Ovary (tissue), 7 donors: ENCODE measurements at regions not wholly inside any gene's neighbourhood (a gene's known extent, or its start where the extent isn't known, plus 50 kb on each side); places are given as distances from the start of the nearest gene placed in this dataset.

Experiments
- DNase-seq, 5 donors: peaks; one replicate each; pipeline ENCODE4 v3.0.0-alpha.2; 2019 to 2020
- H3K27ac ChIP-seq, 2 donors: fragments of 200-600 bp; one replicate each; pipeline versions ENCODE4 v1.5.1 to v1.8.0; 2019 to 2022
- H3K27me3 ChIP-seq: fragments of 200-600 bp; one replicate; pipeline ENCODE4 v1.8.0; 2022
- H3K36me3 ChIP-seq: fragments of 200-600 bp; sonication (generic); one replicate; pipeline ENCODE4 v1.5.1; 2019
- H3K4me1 ChIP-seq: one replicate; pipeline ENCODE4 v1.8.1; 2013; ENCODE audit warnings: mild to moderate bottlenecking, moderate library complexity; ENCODE audit not compliant: insufficient read depth
- H3K4me3 ChIP-seq: fragments of 200-600 bp; sonication (generic); one replicate; pipeline ENCODE4 v1.5.1; 2017
- H3K9me3 ChIP-seq, 2 donors: fragments of 200-600 bp in 1 of 2; sonication (generic) in 1 of 2; one replicate each; pipeline versions ENCODE4 v1.5.1 to v1.8.1; 2013 to 2019; ENCODE audit warnings: mild to moderate bottlenecking in 1 of 2, moderate library complexity in 1 of 2
- EP300 ChIP-seq: sonication (generic); formaldehyde crosslinking; IDR thresholded peaks from one replicate; pipeline ENCODE4 v1.6.1; 2017; ENCODE audit warnings: antibody characterized with exemption
- POLR2A ChIP-seq: fragments of 450-650 bp; IDR thresholded peaks from one replicate; pipeline ENCODE4 v1.6.1; 2017; ENCODE audit warnings: antibody characterized with exemption, mild to moderate bottlenecking, moderate library complexity
- WGBS, 3 donors: extraction: QIAGEN DNeasy Blood & Tissue Kit in 1 of 3; methylation state at CpG; one replicate each; pipeline versions ENCODE4 v1.1.5 to v1.1.7; 2013 to 2017; 5-methylcytosine and 5-hydroxymethylcytosine counted together
- intact Hi-C, 4 donors: fragments of 100-400 bp; cut with DNase I; formaldehyde crosslinking; loops; one replicate each; pipeline versions ENCODE4 v1.11.0 to v1.15.1; 2022 to 2023
- TF ChIP-seq, protein P1 (sequence below), 3 donors: fragments of 450-650 bp in 2 of 3; fragments of 200-600 bp in 1 of 3; IDR thresholded peaks; one replicate each; pipeline versions ENCODE4 v1.5.1 to v1.8.0; 2016 to 2022; ENCODE audit warnings: antibody characterized with exemption in 3 of 3, mild to moderate bottlenecking in 1 of 3
- donor health status: DM: no; HTN: no; CAD: no; lungs with moderate emphysema.
- donor health status: DM: no; HTN: no; CAD: no.
- donor health status: Bipolar disorder and iron deficiency.
- donor health status: DM: no; HTN: no; CAD: no.
- donor health status: DM: yes; HTN: yes; CAD: no.

DNA sequence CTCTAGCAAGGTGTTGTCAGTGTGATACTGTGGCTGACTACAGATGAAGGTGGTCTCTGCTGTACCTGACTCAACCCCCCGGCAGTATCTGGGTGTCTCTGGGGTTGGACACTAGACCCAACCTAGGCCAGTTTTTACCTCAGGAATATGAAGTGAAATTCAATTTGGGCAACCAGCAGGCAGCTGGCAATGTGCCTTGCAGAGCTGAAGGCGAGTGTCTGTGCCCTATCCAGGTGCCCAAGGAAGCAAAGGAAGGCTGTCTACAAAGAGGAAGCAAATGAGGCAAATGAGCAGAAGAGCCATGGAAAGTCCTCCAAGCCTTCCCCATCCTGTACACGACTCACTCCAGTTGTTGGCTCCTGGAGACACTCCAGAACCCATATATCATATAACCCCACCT is 264.6 kb upstream of the AGAP1 start:
- H3K9me3 ChIP-seq, result no peaks in the 10 kb centered on the region
- 80 to 86% (median 84%) methylated on average over 3 of the region's 3 CpGs for WGBS, 3 donors
- H3K27me3 ChIP-seq, result no peaks in the 10 kb centered on the region
- no peak for DNase-seq
- H3K27ac ChIP-seq, result no peak overlapping the region
- H3K36me3 ChIP-seq, result no peaks in the 10 kb centered on the region
- H3K4me1 ChIP-seq, result peaks cover 9% of the 10 kb centered on the region
- no peak overlapping the region for H3K4me3 ChIP-seq
- intact Hi-C loops, result no loop called here
- TF ChIP-seq, protein P1, sequence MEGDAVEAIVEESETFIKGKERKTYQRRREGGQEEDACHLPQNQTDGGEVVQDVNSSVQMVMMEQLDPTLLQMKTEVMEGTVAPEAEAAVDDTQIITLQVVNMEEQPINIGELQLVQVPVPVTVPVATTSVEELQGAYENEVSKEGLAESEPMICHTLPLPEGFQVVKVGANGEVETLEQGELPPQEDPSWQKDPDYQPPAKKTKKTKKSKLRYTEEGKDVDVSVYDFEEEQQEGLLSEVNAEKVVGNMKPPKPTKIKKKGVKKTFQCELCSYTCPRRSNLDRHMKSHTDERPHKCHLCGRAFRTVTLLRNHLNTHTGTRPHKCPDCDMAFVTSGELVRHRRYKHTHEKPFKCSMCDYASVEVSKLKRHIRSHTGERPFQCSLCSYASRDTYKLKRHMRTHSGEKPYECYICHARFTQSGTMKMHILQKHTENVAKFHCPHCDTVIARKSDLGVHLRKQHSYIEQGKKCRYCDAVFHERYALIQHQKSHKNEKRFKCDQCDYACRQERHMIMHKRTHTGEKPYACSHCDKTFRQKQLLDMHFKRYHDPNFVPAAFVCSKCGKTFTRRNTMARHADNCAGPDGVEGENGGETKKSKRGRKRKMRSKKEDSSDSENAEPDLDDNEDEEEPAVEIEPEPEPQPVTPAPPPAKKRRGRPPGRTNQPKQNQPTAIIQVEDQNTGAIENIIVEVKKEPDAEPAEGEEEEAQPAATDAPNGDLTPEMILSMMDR (IDR thresholded peaks at IDR 0.05), result no peak
- TF ChIP-seq EP300, result no peak
- TF ChIP-seq POLR2A, result no peak

DNA sequence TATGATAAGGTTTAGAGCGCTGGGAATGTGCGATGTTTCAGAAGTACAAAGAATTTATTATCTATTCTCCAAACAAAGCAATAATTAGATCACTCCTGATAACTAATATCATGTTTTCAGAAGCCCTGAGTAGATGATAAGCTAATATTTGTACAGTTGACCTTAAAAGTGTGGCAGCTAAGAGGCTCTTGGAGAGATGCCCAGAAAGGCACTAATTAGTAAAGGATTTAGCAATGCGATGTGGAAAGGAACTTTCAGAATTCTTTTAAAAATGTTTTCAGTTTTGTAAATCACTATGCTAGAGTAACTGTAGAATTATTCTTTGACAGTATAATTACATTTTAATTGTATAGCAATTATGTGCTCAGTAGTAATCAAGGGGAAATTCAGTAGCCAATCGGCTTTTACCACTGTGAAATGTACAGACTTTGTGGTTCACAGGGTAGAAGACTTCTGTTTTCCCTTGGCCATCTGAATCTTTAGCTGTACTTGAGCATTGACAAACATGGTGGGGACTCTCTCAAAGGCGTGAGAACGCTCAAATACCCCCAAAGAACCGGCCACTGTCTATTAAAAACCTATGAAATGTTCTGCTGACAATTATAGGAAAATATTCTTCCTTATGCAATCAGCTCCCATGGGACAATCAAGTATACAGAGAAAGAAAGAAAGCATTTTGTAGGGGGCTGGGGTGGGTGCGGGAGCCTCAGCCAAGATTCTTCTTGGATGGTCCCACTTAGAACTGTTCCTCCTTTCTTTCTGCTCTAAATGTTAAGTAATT is 262.8 kb upstream of the AGAP1 start:
- Histone ChIP-seq H3K4me3 (no peak overlapping the region), H3K36me3 (no peaks in the 10 kb centered on the region), H3K27me3 (no peaks in the 10 kb centered on the region), H3K27ac (no peak overlapping the region), H3K9me3 (no peaks in the 10 kb centered on the region), H3K4me1 (peaks cover 11% of the 10 kb centered on the region)
- DNase-seq, result no peak
- TF ChIP-seq EP300 (no peak), POLR2A (no peak)
- TF ChIP-seq, protein P1 (IDR thresholded peaks at IDR 0.05), result no peak
- 30 to 38% (median 34%) methylated on average over 8 of the region's 8 CpGs for WGBS, 3 donors
- intact Hi-C loops, result no loop called here

DNA sequence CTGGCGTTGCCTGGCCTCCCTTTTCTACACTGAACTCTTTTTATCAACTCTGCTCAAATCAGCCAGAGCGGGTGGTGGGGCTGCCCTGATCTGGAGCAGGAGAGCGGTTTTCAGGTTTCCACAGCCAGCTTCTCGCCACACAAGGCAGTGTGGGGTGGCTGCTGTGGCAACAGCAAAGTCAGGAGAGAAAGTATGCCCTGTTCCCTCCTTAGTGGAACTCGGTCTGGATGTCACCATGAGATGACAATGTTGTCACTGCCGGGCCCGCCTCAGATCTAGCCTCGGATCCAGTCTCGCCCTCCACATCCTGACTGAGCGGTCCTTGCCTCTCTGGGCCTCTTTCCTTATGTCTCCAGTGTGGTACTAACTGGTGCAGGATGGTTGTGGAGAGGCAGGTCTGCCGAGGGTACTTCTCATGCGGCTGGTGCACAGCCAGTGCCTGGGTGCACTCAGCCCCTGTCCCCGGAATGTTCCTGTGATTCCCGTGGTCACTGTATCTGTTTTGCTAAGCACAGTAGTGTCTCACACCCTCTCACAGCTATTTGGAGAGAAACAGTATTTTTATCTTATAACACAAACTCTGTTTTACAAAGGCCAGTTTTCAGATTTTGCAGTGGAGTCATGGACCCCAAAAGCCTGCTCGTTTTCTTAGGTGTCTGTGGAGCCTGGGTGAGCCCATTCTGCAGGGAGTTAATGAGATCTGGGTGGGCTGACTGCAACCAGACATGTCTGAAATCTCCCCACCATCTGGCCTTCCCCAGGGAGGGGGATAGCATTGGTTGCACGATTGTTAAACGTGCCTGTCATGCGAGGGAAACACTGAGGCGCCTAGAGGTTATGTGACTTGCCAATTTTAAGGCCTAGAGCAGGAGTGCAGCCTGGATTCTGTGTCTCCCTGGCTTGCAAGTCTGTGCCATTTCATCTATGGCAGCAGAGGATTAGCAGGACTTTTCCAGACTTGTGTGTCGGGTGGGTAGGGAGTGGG is 261.1 kb upstream of the AGAP1 start:
- Histone ChIP-seq H3K4me3 (no peak overlapping the region), H3K27ac (no peak overlapping the region), H3K9me3 (no peaks in the 10 kb centered on the region), H3K36me3 (no peaks in the 10 kb centered on the region), H3K4me1 (peaks cover 9% of the 10 kb centered on the region), H3K27me3 (no peaks in the 10 kb centered on the region)
- intact Hi-C loops, result no loop called here
- 91 to 93% (median 92%) methylated on average over 20 of the region's 20 CpGs for WGBS, 3 donors
- DNase-seq, result no peak
- TF ChIP-seq EP300, result no peak

DNA sequence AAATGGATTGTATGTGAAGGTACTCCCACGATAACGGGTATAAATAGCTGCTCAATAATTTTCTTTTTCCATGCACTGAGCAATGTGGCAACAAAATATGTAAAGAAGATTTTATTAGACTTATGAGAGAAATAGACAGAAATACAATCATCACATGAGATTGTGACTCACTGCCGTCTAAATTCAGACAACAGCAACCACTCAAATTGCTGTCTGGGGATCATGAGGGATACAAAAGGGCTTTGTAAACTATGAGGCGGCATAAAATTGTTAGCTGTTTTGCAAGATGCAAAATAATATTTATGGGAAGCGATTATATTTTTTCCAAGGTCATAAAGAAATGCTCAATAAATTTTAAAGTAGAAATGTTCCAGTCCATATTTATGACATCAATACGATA is 259.1 kb upstream of the AGAP1 start:
- intact Hi-C loops, result no loop called here
- WGBS, 3 donors, result 30 to 50% (median 50%) methylated on average over 6 of the region's 6 CpGs
- H3K36me3 ChIP-seq, result no peaks in the 10 kb centered on the region
- no peak overlapping the region for H3K4me3 ChIP-seq
- H3K27ac ChIP-seq, result no peak overlapping the region
- no peaks in the 10 kb centered on the region for H3K27me3 ChIP-seq
- TF ChIP-seq EP300 (no peak), POLR2A (no peak)
- TF ChIP-seq, protein P1 (IDR thresholded peaks at IDR 0.05), result no peak
- no peak for DNase-seq
- no peaks in the 10 kb centered on the region for H3K9me3 ChIP-seq
- H3K4me1 ChIP-seq, result peaks cover 14% of the 10 kb centered on the region
